NCI-H345 (cell line): ENCODE measurements at regions not wholly inside any gene's neighbourhood (a gene's known extent, or its start where the extent isn't known, plus 50 kb on each side); places are given as distances from the start of the nearest gene placed in this dataset.

Experiments used
- DNase-seq: peaks from one replicate; lab custom pipeline; 2025; lab: John Stamatoyannopoulos, UW

DNA sequence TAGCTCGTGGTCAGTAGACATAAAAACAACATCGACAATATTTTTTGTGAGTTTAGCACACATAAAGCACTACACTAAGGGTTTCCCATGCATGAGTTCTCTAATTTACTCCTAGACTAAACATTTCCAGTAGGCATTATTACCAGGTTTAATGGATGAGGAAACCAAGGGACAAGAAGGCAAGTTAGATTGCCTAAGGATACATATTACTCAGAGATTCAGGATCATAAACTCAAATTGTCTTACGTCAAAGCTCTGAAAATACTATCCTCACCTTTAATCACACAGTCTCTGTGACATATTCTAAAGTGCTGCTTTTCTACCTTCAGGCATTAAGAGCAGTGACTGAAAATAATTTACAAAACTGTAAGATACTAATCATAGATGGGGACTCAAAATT, 655.3 kb downstream of the SLC16A7 start:
- DNase-seq: no peak

DNA sequence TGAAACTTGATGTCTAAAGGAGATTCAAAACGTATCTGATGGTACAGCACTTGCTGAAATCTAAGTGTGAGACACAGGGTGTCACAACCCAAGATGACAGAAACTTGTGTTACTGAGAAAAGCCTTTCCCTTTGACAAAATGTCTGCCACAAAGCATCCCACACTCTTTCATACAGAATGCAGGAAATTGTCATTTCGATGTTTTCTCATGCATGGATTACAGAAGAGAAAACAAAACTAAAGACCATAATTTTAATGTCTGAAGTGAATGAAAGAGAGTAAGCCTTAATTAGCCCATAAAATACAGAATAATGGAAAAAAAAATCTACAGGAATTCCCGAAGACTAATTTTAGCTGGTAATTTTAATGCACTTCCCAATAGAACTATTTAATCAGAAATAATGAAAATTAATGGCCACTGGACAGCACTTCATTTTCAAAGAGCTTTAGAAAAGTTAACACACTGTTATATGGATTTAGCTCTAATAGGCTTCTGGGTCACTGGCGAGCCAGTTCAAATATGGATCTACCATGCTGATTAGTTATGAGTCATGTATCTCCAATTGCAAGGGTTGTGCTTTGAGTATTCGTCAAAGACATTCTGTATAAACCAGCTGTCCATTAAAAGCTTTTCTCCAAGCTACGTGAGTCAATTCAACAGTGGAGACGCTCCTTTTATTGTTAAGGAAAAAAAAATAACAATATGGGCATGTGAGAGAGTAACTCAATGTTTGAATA, 656.7 kb downstream of the SLC16A7 start:
- no peak for DNase-seq

DNA sequence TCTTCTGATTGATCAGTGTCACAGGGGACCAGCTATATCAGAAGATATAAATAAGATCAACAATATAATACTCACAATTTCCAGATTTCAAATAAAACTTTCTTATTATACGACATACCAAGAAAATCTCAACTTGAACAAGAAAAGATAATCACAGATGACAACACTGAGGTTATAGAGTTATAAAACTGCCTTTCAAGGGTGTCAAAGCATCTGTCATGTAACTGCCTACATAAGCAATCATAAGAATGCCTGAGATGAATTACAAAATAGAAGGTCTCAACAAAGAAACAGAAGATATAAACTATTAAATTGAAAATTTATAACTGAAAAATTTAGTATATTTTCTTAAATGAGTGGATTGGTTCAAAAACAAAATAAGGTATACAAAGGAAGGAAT, 659.2 kb downstream of the SLC16A7 start:
- no peak for DNase-seq

DNA sequence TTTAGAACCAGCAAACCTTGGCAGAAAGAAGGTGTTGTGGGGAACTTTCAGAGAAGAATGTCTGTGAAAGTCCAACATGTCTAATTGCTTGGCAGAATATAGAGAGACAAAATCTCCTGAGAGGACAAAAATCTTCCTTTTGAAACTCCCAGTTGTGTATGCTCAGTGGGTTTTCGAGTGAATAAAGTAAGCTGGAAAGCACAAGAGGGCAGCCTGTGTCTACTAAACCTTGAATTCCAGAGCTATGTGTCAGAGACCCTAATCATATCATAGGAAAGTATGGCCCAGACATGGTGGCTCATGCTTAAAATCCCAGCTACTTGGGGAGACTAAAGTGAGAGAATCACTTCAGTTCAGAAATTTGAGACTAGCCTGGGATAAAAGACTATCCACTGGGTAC, 661.2 kb downstream of the SLC16A7 start:
- no peak for DNase-seq

DNA sequence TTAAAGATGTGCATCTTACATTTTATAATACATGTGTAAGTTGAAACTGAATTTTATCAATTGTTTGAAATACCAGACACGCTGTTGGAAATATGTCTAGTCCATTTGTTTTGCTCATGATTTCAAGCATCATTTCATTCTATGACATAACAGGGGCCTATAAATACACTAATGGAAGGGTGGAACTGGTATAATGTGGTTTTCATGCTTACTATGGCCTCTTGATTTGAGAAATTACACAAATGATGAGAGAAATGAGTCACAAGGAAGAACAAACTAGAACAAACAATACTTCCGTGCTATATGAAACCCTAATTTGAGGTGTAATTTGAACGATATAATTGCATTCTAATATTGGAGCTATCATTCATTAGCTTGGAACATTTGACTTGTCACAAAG, 663.4 kb downstream of the SLC16A7 start:
- DNase-seq: no peak

DNA sequence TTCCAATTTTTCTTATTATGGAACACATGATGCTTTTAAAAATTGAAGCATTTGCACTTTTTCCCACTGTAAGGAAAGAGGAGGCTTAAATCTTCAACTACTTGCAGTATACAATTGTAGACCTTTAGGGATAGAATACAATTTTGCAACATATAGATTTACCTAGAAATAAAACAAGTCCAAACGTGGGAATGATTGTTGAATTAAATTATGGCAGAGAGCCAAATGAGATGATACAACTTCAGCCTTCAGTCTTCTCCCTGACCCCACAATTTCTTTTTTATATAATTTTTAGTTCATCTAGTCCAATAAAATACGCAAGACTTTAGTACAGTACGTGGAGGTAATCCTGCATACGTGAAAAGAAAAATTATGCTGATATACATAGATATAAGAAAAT, 666.5 kb downstream of the SLC16A7 start:
- no peak for DNase-seq

DNA sequence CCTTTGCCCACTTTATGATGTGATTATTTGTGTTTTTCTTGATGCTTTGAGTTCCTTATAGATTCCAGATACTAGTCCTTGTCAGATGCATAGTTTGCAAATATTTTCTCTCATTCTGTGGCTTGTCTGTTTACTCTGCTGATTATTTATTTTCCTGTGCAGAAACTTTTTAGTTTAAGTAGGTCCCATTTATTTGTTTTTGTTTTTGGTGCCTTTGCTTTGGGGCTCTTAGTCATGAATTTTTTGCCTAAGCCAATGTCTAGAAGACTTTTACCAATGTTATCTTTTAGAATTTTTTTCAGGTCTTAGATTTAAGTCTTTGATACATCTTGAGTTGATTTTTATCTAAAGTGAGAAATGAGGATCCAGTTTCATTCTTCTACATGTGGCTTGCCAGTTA, 667.3 kb downstream of the SLC16A7 start:
- DNase-seq: no peak

DNA sequence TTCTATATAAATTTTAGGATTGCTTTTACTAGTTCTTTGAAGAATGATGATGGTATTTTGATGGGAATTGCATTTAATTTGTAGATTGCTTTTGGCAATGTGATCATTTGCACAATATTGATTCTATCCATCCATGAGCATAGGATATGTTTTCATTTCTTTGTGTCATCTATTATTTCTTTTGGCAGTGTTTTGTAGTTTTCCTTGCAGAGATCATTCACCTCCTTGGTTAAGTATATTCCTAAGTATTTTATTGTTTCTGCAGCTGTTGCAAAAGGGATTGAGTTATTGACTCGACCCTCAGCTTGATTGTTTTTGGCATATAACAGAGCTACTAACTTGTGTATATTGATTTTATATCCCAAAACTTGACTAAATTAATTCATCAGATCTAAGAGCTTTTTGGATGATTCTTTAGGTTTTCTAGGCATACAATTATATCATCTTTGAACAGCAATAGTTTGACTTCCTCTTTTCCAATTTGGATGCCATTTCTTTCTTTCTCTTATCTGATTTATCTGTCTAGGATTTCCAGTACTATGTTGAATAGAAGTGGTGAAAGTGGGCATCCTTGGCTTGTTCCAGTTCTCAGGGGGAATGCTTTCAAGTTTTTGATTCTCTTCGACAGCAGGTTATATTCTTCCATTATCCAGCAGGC, 668.1 kb downstream of the SLC16A7 start:
- no peak for DNase-seq

DNA sequence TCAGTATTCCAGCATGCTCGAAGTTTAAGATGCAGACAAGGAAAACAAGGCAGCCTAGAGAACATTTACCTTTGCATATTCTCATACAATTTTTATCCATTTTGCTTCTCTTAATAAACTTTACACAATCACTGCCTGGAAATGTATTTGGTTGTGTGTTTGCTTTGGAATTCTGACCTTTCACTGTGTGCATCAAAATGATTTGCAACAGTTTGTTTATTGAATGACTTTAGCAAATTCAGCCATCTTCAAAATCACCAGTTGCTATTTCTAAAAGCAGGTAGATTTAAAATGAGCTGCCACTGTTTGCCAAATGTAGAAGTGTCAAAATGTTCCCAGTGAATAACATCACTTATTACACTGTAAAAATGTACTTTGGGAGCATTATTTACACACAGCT, 669.9 kb downstream of the SLC16A7 start:
- no peak for DNase-seq

DNA sequence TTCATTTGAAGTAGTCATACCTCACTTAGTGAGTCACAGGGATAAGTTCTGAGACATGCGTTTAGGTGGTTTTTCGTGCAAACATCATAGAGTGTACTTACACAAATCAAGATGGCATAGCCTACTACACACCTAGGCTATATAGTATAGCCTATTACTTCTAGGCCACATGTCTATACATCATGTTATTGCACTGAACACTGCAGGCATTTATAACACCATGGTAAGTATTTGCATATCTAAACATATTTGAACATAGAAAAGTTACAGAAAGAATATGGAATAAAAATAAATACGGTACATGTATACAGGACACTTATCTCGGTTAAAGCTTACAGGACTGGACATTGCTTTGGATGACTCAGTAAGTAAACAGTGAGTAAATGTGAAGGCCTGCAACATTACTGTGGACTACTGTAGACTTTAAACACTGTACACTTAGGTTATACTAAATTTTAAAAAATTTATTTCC, 670.6 kb downstream of the SLC16A7 start:
- DNase-seq: no peak

DNA sequence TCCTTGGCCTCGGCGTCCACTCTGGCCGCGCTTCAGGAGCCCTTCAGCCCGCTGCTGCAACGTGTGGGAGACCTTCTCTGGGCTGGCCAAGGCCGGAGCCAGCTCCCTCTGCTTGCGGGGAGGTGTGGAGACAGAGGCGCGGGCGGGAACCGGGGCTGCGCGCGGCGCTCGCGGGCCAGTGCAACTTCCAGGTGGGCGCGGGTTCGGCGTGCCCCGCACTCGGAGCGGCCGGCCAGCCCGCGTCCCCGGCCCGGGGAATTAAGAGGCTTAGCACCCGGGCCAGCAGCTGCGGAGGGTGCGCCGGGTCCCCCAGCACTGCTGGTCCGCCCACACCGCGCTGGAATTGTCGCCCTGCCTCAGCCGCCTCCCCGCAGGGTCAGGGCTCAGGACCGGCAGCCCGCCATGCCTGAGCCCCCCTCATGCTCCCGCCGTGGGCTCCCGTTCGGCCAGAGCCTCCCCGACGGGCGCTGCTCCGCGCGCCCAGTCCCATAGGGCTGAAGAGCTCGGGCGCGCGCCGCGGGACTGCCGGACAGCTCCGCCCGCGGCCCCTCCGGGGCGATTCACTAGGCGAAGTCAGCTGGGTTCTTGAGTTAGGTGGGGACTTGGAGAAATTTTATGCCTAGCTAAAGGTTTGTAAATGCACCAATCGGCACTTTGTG, 673.9 kb downstream of the SLC16A7 start:
- DNase-seq: no peak

DNA sequence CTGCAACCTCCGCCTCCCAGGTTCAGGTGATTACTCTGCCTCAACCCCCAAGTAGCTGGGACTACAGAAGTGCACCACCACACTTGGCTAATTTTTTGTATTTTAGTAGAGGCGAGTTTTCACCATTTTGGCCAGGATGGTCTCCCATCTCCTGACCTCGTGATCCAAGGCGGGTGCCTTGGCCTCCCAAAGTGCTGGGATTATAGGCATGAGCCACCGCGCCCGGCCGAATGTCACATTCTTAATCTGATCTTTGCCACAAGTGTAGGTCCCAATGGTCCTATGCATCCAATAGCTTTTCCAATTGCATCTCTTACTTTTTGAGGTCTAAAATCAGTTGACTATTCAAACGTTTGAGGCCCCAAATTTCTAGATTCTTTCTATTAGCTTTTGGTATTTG, 676.0 kb downstream of the SLC16A7 start:
- DNase-seq: no peak

DNA sequence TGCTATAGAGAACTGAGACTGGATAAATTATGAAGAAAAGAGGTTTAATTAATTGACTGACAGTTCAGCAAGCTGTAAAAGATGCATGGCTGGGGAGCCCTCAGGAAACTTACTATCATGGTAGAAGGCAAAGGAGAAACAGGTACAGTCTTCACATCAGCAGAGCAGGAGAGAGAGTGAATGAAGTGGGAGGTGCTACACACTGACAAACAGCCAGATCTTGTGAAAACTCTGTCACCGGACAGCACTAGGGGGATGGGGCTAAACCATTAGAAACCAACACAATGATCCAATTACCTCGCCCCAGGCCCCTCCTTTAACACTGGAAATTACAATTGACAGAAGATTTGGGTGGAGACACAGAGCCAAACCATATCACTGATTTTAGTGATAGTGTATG, 682.4 kb downstream of the SLC16A7 start:
- DNase-seq: no peak

DNA sequence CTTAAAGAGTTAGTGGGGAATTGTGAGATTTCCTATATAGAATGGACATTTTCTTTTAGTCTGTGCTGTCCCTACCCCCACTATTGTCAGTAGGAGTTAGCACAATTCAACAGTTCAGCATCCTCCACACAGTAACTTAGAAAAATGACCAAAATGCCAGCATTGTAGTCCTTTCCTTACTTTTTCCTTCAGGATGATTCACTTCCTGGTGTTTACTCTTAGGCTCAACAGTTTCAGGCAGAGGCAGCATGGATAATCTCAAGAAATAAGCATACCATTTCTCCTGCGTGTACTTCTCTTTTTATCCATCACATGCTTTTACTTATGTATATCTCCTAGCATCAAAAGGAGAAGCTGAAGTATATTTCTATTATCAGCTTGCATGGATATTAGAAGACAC, 683.4 kb downstream of the SLC16A7 start:
- DNase-seq: no peak

DNA sequence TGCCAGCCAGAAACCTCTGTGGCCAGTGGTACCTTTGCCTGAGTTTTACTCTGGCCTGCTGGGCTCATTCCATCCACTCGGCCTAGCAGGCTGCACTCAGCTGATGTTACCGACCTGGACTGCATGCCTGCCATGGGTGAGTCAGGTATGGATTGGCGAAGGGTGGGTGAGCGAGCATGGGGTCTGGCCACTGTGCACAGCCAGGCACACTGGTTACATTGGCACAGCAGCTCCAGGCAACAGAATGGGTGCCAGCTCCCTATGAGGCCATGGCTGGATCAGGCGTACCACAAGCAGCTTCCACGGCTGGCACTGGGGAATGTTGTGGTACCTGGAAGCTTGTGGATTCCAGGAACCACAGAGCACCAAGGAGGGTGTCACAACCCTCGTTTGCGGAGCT, 685.7 kb downstream of the SLC16A7 start:
- no peak for DNase-seq

DNA sequence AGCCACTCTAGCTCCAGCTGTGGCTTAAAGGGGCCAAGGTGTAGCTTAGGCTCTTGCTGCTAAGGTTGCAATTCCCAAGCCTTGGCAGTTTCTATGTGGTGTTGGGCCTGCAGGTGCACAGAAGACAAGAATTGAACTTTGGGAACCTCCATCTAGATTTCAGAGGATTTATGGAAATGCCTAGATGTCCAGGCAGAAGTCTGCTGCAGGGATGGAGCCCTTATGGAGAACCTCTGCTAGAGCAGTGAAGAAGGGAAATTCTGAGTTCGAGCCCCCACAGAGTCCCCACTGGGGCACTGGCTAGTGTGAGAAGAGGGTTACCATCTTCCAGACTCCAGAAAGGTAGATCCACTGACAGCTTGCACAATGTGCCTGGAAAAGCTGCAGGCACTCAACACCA, 694.7 kb downstream of the SLC16A7 start:
- DNase-seq: no peak

DNA sequence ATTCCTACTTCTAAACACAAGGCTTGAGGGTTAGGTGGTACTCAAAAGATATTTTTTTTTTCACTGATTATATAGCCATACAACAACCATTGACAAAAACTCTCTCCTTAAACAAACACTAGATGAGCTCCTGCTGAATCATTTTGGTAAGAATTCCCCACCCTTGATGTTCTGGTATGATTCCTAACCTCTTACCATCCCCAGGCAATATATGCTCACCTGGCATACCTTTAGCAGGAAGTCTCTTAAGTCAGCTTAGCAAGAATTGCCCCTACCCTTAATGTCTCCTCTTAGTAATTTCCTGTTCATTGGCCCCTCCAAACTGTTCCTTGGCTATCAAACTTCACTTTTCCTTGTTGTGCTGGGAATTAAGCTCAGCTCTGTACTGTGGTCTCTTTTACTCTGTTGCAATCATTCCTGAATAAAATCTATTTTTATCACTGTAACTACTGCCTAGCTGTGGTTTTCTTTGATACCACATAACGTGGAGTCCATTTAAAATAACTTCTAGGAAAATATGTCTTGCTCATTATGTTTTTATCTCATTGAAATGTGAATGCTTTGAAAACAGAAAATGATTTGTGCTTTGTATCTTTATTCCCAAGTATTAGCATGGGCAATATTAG, 712.6 kb downstream of the SLC16A7 start:
- no peak for DNase-seq

DNA sequence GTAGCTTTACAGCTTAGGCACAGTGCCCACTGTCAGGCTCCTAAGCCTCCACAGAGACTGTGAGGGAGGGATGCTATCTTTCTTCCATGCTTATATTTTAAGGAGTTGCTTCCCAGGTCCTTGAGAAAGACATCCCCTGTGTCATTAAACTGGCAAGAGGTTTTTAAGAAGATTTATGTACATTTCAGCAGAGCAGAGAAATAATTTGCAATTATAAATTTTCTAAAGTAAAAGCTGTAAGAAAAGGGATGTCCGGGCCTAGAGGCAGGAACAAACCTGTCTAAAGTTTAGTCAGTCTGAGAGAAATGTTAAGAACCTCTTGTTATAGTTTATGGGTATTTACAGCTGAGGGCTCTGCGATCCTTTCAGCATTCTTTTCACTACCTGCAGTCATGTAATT, 716.1 kb downstream of the SLC16A7 start:
- no peak for DNase-seq

DNA sequence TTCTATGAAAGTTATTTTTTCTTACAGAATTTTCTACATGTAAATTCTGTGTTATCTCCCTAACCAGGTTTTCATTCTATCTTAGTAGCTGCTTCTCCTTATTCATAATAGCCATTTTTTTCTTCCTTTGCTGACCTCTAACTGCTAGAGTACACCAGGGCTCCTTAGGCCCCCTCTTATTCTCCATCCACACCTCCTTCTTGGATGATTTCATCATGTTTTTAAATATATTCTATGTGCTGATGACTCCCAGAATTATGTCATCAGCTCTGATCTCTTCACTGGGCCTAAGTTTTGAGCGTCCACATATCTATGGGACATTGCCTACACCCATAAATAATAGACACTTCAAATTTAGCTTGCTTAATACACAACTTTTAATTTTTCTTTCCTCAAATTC, 721.5 kb downstream of the SLC16A7 start:
- no peak for DNase-seq

DNA sequence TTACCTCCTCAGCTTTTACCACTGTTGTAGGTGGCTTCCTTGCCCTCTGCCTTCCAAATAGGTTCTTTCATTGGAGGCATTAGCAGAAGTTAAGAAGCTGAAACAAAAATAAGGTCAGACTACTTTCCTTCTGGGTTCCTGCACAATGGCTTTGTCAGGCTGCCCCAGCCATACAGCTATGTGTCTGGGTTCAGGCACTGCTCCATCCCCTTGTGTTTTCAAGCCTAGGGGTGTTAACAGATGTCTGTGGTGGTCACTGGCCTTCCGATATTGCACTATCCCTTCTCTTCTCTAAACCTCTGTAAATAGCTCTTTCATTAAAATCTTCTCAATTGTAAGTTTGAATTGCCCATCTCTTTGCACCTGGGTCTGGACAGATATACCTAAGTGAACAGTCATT, 728.9 kb downstream of the SLC16A7 start:
- DNase-seq: no peak

DNA sequence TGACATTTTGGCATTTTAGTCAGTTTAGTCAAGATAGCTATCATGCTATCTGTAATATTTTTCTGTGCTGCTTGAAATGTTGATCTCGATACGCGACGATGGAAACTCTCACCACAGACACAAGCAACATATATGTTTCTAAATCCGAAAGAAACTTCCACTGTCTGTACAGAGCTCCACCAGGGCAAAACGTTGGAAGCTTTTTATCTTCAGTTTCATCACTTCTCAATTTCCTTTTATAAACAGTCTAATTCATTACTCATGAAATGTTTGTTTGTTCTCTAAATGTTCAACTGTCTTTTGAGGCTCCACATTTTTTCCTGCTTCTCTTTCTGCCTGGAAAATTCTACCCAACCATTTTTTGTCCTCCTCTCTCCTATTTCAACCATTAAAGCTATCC, 737.6 kb downstream of the SLC16A7 start:
- no peak for DNase-seq

DNA sequence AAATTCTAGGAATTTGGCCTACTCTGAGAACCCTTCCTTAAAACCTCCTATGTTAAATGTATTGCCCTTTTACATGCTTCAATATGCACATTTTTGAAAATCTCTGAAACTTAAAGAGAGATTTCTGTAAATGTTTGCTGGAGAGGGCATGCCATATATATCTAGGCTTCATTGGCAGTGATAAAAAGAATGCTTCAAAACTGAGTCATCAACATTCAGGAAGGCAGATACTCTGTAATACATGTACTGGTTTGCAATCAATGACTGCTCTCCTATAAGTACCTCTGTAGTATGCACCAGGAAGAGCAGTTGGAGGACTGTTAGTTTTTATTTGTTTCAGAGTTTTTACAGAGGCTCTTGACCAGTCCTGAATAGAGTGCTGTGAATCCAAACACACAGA, 739.9 kb downstream of the SLC16A7 start:
- DNase-seq: peak; percentile 27
